ENCODE measurements at regions not wholly inside any gene's neighbourhood (a gene's known extent, or its start where the extent isn't known, plus 50 kb on each side); places are given as distances from the start of the nearest gene placed in this dataset.

DNA sequence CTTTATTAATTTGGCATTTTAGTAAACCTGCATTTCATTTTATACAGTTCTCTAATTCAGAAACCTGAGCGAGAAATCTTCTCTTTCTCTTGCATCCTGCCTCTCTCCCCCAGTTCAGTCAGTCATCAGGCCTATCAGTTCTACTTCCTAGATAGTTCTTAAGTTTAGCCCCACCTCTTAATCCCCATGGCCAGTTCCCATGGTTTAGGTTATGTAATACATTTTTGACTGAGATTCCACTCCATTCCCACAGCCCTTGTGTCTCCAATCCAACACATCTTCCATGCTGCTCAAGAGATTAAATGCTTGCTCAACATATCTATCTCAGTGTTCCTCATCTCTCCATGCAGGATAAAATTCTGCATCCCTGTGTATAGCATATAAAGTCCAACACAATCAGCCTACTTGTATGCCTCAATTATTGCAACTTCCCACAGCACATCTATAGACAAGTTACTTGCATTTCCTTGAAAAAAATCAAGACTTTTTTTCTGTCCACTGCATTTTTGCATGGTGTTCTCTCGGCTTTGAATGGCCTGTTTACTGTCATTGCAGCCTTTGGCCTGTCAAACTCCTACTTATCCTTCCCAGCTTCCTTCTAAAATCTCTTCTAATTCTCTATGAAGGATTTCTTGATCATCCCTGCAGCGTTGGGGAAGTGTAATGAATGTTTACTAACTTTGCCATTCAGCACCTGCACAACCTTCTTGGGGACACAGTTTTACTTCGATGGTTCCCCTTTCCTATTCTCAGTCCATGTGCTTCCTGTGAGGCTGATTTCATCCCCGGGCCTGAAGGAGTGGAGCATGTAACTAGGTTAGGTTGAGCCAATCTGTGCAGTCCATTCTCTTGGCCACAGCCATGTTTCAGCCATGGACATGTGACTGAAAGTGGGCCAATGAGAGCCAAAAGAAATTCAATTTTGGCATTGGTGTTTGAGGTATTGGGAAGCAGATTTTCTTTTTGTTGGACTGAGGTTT is 80.8 kb downstream of the DACT1 start:
- no peak overlapping the region for H3K27ac Mint-ChIP-seq
- peaks cover 11% of the 10 kb centered on the region for H3K4me1 Mint-ChIP-seq
- no peaks in the 10 kb centered on the region for H3K9me3 Mint-ChIP-seq
- no peaks in the 10 kb centered on the region for H3K36me3 Mint-ChIP-seq
- no peaks in the 10 kb centered on the region for H3K27me3 Mint-ChIP-seq
- no peak overlapping the region for H3K4me3 Mint-ChIP-seq

DNA sequence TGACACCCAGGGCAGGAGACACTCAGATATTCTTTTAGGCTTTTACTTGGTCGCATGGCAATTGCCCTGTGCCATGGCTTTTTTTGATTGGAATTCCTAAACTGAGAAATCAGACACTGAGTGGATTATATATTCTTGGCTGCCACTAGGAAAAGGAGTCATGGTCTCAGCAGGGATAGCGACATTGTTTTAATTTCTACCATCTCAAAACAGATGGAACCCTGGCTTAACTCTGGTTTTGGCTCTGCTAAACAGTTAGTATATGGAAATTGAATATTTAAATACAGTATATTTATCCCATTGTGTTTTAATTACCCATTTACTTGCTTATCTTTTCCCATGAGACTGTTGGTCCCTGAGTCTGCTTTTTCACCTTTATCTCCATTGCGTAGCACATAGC is 84.0 kb downstream of the DACT1 start:
- Mint-ChIP-seq H3K36me3 (no peaks in the 10 kb centered on the region), H3K9me3 (no peaks in the 10 kb centered on the region), H3K4me1 (peaks cover 5% of the 10 kb centered on the region), H3K27me3 (no peaks in the 10 kb centered on the region), H3K27ac (no peak overlapping the region), H3K4me3 (no peak overlapping the region)

DNA sequence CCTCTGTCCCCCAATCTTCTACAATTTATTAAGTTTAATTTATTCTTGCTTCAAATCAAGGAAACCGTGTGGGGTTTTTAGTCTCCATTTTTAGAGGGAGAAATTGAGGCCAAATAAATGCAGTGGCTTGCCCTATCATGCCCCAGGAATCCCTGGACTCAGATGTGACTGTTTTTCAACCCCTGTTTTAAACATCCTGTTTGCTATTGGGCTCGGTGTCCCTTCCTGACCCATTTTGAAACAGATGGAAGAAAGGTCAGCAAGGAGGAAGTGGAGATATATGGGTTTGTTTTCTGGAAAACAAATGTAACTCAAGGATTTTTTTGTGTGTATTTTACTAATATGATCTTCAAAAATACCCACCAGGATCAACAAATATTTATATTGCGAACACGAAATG is 84.7 kb downstream of the DACT1 start:
- no peak overlapping the region for H3K4me3 Mint-ChIP-seq
- H3K36me3 Mint-ChIP-seq: no peaks in the 10 kb centered on the region
- no peaks in the 10 kb centered on the region for H3K9me3 Mint-ChIP-seq
- H3K27ac Mint-ChIP-seq: no peak overlapping the region
- no peaks in the 10 kb centered on the region for H3K27me3 Mint-ChIP-seq
- peaks cover 1% of the 10 kb centered on the region for H3K4me1 Mint-ChIP-seq

DNA sequence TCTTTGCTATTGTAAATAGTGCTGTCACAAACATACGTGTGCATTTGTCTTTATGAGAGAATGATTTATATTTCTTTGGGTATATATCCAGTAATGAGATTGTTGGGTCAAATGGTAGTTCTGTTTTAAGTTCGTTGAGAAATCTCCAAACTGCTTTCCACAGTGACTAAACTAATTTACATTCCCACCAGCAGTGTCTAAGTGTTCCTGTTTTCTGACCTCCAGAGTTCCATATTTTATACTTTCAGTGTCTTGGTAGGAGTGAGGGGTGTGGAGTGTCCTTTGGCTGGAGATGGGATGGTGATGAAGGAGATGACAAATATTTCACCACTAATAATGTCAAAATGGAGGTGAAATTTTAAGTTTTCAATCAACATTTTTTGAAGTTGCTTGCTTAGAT is 86.4 kb downstream of the DACT1 start:
- Mint-ChIP-seq H3K9me3 (no peaks in the 10 kb centered on the region), H3K4me3 (no peak overlapping the region), H3K27me3 (no peaks in the 10 kb centered on the region), H3K4me1 (no peaks in the 10 kb centered on the region), H3K36me3 (no peaks in the 10 kb centered on the region), H3K27ac (no peak overlapping the region)

DNA sequence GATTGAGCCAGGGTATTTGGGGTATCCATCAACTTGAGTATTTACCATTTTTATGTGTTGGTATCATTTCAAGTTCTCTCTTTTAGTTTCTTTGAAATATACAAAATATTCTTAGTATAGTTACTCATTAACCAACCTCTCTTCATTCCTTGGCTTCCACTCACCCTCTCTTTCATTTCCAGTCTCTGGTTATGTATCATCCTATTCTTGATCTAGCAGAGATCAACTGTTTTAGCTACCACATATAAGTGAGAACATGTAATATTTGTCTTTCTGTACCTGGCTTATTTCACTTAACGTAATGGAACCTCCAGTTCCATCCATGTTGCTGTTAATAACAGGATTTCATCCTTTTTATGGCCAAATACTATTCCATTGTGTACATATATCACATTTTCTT is 86.9 kb downstream of the DACT1 start:
- no peak overlapping the region for H3K27ac Mint-ChIP-seq
- no peak overlapping the region for H3K4me3 Mint-ChIP-seq
- no peaks in the 10 kb centered on the region for H3K36me3 Mint-ChIP-seq
- no peaks in the 10 kb centered on the region for H3K9me3 Mint-ChIP-seq
- H3K4me1 Mint-ChIP-seq: no peaks in the 10 kb centered on the region
- no peaks in the 10 kb centered on the region for H3K27me3 Mint-ChIP-seq

DNA sequence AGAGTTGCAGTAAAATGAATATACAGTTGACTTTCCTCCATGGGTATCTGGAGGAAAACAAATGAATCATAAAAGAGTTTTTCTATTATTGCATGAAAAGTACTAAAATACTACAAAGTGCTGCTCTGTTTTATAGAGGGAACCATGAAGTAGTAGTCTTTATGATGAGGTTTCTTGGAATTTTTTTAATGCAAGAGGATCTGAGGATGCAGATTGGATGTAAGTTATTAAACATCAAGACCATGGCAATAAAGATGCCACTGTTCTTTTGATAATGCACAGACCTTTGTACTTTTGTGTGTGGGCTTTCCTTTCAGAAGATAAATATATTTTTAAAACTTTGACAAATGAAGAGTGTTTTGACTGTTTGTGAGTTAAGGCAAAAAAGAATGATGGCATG is 87.5 kb downstream of the DACT1 start:
- Mint-ChIP-seq H3K36me3 (no peaks in the 10 kb centered on the region), H3K27ac (no peak overlapping the region), H3K9me3 (no peaks in the 10 kb centered on the region), H3K4me1 (no peaks in the 10 kb centered on the region), H3K27me3 (no peaks in the 10 kb centered on the region), H3K4me3 (no peak overlapping the region)

DNA sequence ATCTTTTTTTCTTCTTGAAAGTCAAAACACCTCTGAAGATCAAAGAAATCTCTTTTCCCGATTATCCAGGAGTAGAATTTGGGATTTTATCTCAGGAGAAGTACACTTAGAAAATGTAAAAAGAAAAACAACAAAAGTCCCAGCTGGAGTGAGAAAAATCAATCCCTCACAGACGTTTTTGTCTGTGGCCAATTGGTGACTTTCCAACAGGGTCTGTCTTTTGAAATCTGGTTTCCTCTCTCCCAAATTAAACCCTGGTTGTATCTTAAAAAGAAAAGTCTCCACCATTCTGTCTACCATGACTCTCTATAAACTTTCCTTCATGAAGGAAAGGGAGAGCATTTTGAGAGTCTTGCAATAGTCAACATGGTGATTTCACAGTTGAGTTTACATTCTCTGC is 88.1 kb downstream of the DACT1 start:
- Mint-ChIP-seq H3K27ac (no peak overlapping the region), H3K27me3 (no peaks in the 10 kb centered on the region)

DNA sequence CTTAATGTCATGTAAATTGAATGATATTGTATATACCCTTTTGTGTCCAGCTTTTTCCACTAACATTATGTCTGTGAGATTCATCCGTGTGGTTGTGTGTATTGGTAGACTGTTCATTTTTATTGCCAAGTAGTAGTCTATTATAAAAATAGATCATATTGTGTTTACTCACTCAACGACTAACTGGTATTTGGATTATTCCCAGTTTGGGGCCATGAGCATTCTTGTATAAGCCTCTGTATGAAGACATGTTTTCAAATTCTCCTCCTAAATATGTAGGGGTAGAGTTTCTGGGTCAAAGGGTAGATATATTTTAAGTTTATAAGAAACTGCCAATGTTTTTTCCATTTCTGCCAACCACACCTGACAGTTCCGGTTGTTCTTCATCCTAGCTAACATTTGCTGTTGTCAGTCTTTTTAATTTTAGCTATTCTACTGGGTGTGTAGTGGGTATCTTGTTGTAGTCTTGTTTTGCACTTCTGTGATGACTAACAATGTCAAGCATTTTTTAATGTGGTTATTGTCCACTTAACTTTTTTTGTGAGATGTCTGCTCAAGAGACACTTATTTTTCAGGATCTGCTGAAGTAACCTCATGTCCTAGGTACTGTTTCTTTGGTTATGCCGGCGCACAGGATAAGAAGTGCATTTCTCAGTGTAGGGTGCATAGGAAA is 93.2 kb downstream of the DACT1 start:
- Mint-ChIP-seq H3K27ac (no peak overlapping the region), H3K4me1 (no peaks in the 10 kb centered on the region), H3K36me3 (peaks cover 3% of the 10 kb centered on the region), H3K9me3 (no peaks in the 10 kb centered on the region), H3K27me3 (no peaks in the 10 kb centered on the region), H3K4me3 (no peak overlapping the region)

More for the DNA sequence above, 88.1 kb downstream of the DACT1 start:
- Mint-ChIP-seq H3K36me3 (peaks cover 3% of the 10 kb centered on the region), H3K4me3 (no peak overlapping the region), H3K4me1 (no peaks in the 10 kb centered on the region), H3K9me3 (no peaks in the 10 kb centered on the region)

DNA sequence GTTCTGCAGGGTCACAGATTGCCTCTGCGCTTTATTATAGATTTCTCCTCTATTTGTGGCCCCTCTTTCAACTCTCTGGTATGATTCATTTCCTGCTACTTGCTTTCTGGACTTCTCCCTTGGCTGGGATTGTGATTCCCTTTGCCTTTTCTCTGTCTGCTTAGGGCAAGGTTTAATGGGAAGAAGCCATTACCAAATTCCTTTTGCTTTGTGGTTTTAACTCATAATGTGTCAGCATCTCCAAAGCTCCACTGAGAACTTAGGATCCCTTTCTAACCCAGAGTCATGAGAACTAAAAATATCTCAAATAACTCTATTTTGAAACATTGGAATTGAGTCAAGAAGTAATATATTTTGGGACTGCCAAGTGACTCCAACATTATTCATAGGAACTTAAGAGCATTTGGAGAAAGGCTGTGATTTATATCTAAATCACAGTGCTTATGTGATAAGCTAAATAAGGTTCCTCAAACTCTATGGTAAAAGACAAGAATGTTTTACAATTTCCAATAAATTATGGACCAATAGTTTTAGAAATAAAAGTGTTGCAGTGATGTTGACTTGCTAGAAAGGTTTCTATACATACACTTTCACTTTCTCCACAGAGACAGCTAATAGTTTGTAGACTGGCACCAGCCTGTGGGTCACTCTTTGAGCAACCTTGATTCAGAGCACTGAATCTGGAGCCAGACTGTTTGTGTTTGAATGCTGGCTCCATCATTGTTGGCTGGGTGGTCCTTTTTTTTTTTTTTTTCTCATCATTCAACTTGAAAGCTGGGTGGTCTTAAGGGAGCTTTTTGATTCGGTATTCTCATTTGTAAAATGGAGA is 93.9 kb downstream of the DACT1 start:
- H3K4me1 Mint-ChIP-seq: no peaks in the 10 kb centered on the region
- H3K27ac Mint-ChIP-seq: no peak overlapping the region
- H3K36me3 Mint-ChIP-seq: peaks cover 3% of the 10 kb centered on the region
- H3K9me3 Mint-ChIP-seq: no peaks in the 10 kb centered on the region
- H3K4me3 Mint-ChIP-seq: no peak overlapping the region
- no peaks in the 10 kb centered on the region for H3K27me3 Mint-ChIP-seq

DNA sequence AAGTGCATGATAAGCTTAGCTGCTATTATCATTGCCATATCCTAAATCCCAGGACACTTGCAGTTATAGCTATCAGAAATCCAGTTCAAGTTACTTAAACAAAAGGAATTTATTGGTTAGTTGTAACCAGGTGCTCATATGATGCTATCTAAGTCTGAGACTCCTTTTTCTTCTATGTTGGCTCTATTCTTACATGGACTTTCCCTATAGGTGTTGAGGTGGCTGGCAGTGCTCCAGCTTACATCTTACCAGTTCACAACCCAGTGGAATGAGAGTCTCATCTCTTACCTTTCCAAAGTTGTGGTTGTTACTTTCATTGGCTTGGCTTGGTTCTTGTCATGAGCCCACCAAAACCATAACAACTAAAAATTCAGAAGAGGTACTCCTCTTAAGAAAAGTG is 94.6 kb downstream of the DACT1 start:
- no peak overlapping the region for H3K4me3 Mint-ChIP-seq
- H3K4me1 Mint-ChIP-seq: no peaks in the 10 kb centered on the region
- H3K36me3 Mint-ChIP-seq: peaks cover 3% of the 10 kb centered on the region
- no peaks in the 10 kb centered on the region for H3K27me3 Mint-ChIP-seq
- H3K27ac Mint-ChIP-seq: no peak overlapping the region
- H3K9me3 Mint-ChIP-seq: no peaks in the 10 kb centered on the region

DNA sequence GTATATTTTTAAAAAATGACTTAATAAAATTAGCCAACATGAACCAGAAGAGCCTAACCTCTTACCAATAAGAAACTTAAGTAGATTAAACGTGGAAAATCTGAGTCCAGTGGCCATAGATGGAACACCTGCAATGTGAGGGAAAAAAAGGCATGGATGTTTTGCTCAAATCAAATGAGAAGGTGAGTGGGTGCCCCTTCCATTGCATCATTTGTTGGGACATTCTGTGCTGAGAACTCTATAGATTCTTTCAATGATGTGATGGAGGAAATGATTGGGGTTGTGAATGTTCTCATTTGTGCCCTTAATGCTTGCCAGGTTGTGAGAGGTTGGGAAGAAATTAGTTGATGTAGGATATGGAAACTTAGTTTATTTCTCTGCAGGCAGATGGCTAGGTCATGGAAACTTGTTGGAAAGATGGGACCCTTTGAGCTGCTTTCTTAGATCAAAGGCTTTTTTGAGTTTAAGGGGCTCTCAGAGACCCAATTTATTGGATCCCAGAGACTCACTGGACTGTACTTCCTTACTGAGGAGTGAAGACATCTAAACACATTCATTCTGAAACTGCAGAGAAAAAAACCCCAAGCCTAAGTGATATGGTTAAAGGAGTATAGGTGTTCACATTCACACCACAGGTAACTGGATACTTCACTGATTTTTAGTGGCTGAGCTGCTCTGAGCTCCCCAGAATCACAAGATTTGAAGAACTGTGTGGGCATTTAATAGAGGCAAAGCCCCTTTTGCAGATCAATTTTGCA is 95.9 kb downstream of the DACT1 start:
- no peak overlapping the region for H3K27ac Mint-ChIP-seq
- H3K4me1 Mint-ChIP-seq: no peaks in the 10 kb centered on the region
- H3K9me3 Mint-ChIP-seq: no peaks in the 10 kb centered on the region
- no peak overlapping the region for H3K4me3 Mint-ChIP-seq
- H3K36me3 Mint-ChIP-seq: peaks cover 5% of the 10 kb centered on the region
- H3K27me3 Mint-ChIP-seq: no peaks in the 10 kb centered on the region

DNA sequence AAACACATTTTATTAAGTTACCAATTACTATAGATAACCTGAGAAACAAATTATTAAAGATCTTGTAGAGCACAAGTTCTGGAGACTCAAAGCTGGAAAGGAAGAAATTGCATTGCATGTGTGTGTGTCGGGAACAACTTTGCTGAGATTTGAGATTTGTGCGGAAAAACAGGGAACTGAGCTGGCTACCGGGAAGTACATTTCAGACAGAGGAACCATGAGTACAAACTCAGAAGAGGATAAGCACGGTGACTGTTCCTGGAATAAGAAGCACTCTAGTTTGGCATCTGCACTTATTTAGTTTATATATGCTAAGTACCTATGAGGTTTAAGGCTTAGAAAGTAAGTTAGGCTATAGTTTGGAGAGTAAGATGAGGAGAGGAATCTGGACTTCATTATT is 97.8 kb downstream of the DACT1 start:
- Mint-ChIP-seq H3K9me3 (no peaks in the 10 kb centered on the region), H3K36me3 (peaks cover 3% of the 10 kb centered on the region), H3K27me3 (no peaks in the 10 kb centered on the region), H3K4me3 (no peak overlapping the region), H3K27ac (no peak overlapping the region), H3K4me1 (no peaks in the 10 kb centered on the region)

DNA sequence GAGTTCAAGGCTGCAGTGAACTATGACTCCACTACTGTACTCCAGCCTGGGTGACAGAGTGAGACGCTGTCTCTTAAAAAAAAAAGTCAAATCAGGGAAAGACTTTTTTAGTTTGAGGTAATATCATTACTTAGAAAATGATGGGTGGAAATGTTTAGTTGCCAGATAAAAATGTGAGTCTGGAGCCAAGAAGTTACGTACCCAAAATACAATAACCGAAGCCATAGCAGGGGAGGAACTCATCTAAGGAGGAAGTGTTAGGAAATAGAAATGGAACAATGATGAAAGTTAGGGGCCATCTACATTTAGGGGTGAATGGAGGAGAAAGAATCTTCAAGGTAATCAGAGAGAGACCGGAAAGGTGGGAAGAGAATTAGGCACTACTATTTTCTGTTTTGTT is 98.8 kb downstream of the DACT1 start:
- Mint-ChIP-seq H3K4me1 (no peaks in the 10 kb centered on the region), H3K9me3 (no peaks in the 10 kb centered on the region), H3K27me3 (no peaks in the 10 kb centered on the region), H3K27ac (no peak overlapping the region), H3K4me3 (no peak overlapping the region), H3K36me3 (peaks cover 2% of the 10 kb centered on the region)

DNA sequence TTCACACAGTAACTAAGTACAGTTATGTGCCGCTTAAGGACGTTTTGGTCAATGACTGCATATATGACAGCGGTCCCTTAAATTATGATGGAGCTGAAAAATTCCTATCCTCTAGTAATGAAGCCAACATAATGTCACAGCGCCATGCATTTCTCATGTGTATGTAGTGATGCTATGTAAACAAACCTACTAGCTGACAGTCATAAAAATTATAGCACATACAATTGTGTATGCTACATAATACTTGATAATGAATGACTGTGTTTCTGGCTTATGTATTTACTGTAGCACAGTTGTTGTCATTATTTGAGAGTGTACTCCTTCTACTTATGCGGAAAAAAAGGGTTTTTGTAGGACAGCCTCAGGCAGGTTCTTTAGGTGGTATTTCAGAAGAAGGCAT is 99.7 kb downstream of the DACT1 start:
- no peaks in the 10 kb centered on the region for H3K27me3 Mint-ChIP-seq
- H3K4me1 Mint-ChIP-seq: no peaks in the 10 kb centered on the region
- H3K9me3 Mint-ChIP-seq: no peaks in the 10 kb centered on the region
- H3K36me3 Mint-ChIP-seq: peaks cover 2% of the 10 kb centered on the region
- H3K27ac Mint-ChIP-seq: no peak overlapping the region
- H3K4me3 Mint-ChIP-seq: no peak overlapping the region

DNA sequence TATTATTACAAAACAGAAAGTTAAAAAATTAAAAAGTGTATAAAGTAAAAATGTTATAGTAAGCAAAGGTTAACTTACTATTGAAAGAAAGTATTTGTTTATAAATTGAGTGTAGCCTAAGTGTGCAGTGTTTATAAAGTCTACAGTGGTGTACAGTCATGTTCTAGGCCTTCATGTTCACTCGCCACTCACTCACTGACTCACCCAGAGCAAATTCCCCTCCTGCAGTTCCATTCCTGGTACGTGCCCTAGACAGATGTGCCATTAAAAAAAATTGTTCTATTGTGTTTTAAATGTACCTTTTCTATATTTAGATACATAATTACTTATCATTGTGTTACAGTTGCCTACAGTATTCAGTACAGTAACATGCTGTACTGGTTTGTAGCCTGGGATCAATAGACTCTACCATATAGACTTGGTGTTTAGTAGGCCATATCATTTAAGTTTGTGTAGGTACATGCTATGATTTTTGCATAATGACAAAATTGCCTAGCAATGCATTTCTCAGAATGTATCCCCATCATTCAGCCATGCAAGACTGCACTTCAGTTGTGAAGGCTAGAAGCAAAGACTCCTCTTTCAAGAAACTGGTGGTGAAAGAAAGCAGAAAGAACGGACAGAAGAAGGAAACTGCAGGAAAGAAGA is 100.6 kb downstream of the DACT1 start:
- Mint-ChIP-seq H3K4me3 (no peak overlapping the region), H3K4me1 (no peaks in the 10 kb centered on the region), H3K9me3 (no peaks in the 10 kb centered on the region), H3K27ac (no peak overlapping the region), H3K36me3 (peaks cover 2% of the 10 kb centered on the region), H3K27me3 (no peaks in the 10 kb centered on the region)

All from activated naive CD4-positive, alpha-beta T cell treated with anti-CD3 and anti-CD28 coated beads, Interleukin-2, amount 50 U/mL, for 24 hours (primary cell).